Stimulated activated CD4-positive, alpha-beta T cell treated with anti-CD3 and anti-CD28 coated beads, Interleukin-1b, Interleukin-23, amount 100 ng/mL, for 24 hours (primary cell): ENCODE measurements at regions not wholly inside any gene's neighbourhood (a gene's known extent, or its start where the extent isn't known, plus 50 kb on each side); places are given as distances from the start of the nearest gene placed in this dataset.
A peak's percentile ranks its signal among the peaks of the same experiment; 100 is the strongest.

Experiments
- DNase-seq, 4 experiments: peaks; one replicate each; pipeline ENCODE4 v3.0.0-alpha.2; 2020; ENCODE audit warnings: low read depth in 4 of 4, low spot score in 1 of 4

DNA sequence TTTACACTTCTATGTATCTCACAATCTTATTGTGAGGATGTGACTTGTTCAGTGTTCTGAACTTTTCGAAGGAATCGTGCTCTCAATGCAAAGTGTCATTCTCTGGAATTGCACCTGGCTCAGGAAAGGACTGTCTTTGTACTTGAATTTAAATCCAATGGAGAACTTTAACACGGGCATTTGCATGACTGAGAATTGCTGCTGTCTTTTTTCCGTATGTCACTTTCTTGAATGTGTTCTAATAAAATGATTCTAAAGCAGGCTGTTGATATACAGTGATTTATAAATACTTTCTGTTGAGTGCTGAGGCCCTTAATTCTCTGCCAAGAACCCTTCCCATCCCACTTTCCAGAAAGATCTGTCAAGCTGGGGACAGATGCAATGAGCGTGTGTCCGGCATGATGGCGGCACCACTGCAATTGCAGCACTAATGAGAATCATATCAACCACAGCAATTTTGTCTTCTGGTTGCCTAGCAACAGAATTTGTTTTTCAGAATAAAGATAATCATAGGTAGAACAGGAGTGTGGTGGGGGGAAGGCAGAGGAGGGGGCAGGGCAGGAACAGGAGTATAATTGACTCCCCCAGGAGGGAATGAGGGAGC lies 210.6 kb upstream of the UMPS start:
- DNase-seq: no peak

DNA sequence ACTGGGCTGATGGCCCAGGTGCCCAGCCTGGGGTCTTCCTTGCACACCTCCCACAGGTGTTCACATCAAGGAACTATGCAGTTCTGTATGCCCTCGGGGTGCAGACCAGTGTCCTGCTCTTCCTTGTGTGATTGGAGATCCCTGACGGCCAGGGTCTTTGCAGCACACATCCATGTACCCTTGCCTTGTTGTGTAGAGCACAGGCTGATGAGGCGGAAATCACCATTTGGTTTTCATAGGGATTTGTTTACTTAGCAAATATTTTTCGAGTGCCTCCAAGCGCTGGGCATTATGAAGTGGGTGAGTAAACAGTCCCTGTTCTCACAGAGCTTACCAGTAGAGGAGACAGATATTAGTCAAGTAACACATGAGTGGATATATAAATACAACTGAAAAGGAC lies 209.3 kb upstream of the UMPS start:
- no peak for DNase-seq

DNA sequence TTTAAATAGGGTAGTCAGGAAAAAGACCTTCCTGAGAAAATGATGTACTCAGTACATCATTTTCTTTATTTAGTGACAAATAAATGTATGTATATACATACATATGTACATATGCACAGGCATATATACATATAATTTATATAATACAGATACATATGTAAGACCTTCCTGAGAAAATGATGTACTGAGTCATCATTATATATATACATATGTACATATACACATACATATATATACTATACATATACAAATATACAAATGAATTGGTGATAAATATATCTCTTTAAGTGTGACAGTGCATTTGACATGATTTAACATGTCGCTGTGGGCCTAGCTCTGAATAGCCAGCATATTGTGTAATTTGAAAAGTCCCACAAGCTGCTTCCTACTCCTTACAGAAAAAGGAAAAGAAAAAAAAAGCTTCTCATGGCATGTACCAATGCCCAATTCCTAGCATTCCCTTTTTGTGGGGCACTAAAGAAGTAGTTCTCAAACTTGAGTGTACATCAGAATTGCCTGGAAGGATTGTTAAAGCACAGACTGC lies 208.1 kb upstream of the UMPS start:
- DNase-seq: no peak

DNA sequence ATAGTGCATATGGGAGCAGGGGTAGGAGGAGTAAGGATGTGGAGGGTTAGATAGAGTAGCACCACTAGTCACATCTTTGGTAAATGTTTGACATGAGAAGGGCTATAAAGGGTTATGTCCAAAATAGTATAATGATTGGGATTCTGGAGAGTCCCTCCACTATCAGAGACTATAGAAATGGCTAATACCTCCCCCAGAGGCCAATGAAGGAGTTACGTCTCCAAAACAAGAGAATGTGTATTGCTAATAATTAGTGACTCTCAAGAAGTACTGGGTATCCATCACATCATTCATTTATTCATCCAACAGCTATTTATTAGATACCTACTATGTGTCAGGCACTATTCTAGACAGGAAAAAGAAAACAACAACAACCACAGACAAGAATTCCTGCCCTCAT lies 203.7 kb upstream of the UMPS start:
- DNase-seq: no peak

DNA sequence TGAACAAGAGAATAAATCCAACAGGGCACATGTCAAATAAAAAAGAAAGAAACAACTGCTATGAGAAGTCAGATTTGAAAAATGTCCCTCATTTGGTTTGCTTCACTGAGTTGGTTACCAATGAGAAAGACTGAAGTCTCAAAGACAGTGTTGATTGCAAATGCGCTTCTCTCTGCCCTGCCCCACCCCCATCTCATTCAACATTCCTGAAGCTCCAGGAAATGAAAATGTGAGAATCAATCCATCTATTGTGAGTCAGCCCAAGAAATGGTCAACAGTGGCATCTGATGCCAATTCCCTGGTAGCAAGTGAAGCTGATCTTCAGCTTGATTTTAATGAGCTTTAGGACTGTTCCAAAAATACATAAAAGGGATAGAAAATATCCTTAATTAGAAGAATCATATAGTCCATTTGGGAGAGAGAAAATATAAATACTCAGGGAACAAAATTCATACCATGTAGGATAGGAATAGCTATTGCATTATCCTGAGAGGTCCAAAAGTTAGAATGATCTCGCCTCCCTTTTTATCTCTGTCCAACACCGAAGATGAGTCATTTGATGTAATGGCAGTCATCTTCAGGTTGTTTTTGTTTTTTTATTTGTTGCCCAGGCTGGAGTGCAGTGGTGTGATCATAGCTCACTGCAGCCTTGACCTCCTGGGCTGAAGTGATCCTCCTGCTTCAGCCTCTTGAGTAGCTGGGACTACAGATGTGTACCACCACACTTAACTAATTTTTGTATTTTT lies 200.3 kb upstream of the UMPS start:
- DNase-seq: no peak

DNA sequence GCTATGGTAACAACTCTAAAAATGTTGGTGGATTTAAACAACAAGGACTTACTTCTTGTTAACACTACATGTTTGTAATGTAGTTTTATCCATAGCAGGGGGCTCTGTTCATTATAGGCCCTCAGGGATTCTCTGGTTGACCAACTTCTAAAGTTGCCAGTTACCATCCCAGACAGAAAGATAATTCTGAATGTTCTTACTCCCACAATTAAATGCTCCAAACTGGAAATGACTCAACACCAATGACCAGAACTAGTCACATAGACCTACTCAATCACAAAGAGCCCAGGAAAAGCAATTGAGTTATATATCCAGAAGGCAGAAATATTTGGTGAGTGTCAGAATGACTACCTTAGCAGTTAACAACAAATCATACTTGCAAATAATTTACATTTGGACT lies 199.3 kb upstream of the UMPS start:
- no peak for DNase-seq

DNA sequence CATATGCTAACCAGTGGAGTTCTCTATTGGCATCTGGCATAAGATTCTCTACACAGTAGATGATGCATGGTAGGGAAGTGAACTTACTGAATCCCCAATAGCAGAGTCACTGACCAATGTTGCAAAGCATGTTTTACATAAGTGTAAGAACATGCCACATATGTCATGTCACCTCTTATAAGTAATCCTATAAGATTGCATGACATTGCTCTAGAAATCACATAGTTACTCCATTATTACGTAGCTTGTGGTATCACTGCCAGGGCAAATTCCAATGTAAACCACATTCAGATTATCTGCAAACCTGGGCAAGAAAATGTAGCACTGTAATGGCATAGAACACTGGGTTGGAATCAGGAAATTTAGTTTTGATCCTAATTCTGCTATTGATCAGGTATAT lies 198.2 kb upstream of the UMPS start:
- DNase-seq: no peak

DNA sequence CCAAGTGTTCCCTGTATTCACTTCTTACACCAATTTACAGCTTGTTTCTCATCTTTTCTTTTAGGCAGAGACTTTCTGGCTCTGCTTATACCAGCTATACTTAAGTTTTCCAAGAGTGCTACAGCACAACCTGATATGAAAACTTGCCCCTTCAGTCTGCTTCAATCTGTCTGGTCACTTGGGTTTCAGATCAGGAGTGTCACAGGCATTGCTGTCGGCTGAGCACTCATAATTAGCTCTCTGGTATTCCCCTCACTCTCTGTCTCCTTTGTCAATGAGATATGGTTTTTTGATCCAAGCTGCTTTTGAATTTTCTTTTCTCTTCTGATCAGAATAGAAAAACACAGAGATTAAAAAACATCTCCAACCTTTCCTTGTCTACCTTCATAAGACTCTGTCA lies 194.9 kb upstream of the UMPS start:
- DNase-seq: no peak

DNA sequence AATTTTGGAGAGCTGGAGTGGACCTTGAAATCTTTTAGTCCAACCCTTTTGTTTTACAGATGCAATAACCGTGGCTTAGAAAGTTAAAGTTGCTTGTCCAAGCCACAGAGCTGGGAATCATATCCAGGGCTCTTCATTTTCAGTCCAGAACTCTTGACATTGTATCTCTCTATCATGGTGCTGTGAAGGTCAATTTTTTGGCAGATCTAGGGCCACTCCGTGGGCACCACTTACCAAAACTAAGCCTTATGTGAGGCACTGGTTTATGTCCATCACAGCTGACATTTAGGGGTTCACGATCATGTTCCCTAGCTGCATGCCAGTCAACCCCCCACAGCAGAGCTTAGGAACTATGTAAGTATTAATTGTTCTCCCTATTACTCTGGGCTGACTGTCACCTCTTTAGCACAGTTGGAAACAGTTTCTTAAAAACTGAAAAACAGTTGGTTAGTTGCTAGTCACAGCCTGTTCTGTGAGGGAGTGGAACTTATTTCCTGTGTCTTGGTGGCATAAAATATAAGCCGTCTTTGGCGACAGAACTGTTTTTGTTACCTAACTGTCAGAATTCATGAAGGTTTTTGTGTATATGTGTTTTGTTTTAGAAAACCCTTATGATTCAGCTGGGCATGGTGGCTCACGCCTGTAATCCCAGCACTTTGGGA lies 189.6 kb upstream of the UMPS start:
- DNase-seq: no peak

DNA sequence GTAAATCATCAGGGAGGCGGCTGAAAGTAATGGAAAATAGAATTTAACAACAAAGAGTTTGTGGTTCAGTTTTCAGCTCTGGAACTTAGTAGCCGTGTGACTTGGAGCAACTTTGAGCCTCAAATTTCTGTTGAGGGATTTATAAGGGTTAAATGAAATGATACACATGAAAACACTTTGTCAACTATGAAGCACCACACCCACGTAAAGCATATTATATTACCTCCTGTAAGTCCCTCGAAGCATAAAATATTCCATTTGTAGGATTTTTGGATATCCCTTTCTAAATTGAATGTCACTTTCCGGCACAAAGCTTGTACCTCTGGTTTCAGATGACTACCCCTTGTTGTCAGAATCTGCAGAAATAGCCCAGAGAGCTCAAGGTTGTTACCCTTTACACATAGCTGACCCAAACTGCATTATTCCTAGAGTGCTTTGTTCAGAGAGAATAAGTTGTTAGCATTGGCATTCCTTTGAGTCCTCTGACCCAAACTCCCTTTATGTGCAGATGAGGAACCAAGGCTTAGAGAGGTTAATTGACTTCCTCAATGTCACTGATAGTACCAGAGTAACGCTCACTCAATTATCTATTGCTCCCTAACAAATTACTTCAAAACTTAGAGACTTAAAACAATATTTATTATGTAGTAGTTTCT lies 187.9 kb upstream of the UMPS start:
- no peak for DNase-seq

DNA sequence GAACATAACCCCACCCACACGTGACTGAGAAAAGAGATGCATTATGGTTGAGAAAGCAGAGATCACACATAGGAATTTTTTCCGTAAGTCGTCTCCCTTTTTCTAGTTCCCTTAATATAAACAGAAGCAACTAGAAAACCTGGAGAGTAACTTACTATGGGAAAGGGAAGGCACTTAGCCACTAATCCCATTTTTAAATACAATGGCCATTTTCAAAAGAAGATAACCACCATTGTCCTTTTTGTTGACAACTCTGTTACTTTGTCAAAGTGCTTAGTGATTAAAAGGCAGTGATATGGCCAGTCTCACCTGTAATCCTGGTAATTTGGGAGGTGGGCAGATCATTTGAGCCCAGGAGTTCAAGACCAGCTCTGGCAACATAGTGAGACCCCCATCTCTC lies 184.4 kb upstream of the UMPS start:
- no peak for DNase-seq

DNA sequence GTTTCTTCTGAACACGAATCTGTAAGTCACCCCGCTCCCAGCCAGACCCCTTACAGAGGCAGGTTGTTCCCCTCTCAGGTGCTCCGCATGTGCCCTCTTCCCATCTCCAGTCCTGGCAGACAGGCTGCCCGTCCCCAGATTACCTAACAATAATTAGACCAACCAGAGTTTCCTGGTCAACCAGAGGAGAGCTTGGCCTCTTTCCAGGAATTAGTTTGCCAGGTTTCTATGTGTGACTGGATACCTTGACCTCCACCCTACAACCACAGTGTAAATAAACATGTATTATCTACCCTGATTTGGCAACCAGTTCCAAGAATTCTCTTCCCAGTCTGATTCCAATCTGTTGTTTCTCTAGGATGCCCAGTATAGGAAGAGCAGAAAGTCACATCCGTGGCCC lies 178.0 kb upstream of the UMPS start:
- DNase-seq: no peak

DNA sequence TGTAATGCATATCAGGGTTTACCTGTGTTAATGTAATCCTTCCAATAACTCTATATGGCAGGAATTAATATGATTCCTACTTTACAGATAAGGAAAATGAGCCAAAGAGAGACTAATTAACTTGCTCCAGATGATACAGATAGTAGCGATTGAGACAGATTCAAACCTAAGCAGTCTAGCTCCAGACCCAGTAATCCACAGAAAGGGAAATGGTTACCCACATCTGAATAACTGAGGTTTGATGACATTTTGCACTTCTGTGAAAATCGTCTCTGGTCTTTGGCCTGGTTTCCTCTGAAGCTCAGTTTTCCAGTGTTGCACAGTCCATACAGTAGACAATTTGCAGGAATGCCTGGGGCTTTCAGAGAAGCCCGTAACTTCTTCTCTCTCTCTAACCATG lies 177.1 kb upstream of the UMPS start:
- DNase-seq: no peak

DNA sequence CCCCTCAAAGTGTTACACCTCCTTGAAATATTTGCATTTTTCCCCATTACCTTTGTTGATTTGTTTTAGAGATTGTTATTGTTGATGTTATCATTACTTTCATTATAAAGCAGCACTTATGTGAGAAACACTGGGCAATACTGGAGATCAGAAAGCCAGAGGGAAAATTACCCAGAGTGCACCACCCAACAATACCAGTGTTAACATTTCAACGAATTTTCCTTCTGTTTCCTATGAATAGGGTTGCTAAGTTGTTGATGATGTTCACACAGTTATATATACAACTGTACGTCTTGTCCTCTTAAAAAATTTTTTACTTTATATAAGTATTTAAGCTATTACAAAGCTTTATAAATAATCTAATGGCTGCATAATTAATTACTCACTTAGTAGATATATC lies 173.6 kb upstream of the UMPS start:
- DNase-seq: no peak

DNA sequence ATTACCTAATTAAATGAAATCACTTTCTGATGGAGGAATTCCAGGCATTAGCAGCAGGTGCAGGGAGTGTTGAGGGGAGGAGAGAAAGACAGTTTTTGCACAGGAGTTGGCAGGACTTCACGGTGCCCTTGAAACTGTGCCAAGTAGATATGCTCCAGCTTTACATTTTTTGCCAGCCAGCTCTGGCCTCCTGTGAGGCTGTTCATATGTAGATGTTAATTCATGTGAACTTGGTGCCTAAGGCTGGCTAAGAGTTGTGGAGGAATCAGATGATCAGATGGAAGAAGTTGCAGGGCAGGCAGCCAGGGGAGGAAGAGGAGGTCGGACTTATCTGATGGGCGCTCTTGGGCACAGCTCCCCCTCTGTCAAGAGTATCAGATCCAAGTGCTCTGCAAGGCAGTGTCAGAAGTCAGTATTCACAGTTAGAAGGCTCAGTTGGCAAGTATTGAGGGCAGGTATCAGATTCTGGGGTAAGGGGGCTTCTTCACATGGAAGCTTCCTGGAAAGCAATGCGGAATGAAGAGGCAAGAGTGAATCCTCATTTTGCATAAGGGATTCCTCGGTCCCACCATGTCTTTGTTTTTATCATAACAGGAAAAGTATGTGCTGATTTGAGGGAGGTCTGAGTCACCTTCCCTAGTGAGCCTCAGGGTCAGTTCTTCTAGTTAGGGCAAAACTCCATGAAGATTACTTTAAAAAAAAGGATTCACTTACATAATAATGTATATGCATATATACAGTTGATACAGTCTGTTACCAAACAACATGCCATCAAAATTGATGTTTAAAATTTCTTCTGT lies 172.6 kb upstream of the UMPS start:
- no peak for DNase-seq

DNA sequence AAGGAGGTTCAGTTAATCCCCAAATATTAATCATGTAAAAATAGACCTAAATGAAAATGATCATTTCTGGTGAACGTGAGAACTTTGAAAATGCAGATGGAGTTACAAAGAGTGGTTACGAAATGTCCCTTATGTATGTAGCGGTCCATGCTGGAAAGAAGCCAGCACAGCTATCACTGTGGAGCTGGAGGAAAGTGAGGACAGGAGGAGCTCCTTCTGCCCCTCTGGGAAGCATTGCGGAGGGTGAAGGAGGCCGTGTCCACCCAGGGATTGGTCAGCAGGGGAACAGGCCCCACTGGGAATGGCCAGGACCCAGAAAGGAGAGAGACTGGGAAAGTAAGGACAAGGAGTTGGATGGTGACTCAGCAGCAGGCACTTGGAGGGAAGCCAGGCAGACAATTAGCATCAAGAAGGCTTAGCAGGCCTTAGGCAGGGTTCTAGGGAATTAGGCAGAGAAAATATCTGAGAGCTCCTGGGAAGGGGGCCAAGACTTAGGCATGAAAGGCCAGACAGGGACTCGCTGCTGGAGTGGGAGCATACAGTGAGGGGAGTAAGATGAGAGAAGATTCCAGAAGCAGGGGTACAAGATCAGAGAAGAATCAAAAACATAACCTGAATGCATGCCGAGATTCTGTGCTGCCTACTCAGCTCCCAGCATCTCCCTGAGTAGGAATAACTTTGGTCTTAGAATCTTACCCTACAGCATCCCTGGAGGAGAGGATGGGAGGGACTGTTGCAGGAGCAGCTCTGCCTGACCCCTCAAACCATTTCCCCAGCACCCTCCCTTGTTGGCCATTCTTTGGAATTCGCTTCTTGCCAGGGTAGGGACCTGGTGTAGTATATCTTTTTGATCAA lies 171.0 kb upstream of the UMPS start:
- no peak for DNase-seq

DNA sequence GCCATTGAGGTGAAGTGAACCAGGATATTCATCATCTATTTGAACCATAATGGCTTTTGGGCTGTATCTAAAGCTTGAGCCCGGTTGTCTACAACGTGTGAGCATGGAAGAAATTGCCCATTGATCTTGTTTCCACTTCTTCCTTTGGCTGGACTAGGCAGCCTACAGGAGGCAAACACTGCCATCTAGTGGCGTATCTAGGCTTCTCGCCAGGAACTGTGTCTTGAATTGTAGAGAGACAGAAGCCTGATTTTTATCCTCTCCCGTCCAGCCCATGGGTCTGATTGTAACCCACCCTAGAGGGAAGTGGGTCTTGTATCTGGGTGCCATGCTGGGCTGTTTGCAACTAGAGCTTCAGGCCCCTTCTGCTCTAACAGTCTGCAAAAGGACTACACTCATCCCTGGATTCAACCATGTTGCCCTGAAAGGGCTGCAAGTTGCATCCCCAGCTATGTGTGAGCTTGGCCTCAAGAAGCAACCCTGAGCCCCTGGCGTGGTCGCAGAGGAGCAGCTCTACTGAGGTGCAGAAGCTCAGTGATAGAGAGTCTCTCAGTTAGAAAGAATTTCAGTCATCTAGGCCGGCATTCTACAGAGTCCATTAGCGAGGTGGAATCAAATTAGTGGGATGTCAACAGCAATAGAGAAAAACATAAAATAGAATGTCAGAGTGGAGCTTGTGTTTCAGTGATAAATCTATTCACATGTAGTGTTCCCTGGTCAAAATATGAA lies 170.2 kb upstream of the UMPS start:
- peak; percentile 30 to 56 (median 32) for DNase-seq

DNA sequence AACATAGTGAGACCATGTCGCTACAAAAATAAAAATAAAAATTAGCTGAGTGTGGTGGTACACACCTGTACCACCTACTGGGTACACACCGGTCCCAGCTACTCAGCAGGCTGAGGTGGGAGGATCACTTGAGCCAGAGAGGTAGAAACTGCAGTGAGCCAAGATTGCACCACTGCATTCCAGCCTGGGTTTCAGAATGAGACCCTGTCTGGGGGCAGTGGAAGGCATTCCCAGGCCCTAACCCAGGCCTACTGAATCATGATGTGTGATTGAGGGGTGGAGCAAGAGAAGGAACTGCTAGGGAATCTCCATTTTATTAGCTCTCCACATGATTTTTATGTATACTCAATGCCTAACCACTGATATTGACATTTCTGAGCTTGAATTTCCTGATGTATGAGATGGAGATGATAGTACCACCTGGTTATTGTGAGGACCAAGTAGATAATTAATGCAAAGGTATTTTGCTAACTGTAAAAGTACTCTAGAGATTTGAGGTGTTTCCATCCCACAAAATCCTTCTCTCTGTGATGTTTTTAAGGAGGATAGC lies 169.5 kb upstream of the UMPS start:
- DNase-seq: no peak

DNA sequence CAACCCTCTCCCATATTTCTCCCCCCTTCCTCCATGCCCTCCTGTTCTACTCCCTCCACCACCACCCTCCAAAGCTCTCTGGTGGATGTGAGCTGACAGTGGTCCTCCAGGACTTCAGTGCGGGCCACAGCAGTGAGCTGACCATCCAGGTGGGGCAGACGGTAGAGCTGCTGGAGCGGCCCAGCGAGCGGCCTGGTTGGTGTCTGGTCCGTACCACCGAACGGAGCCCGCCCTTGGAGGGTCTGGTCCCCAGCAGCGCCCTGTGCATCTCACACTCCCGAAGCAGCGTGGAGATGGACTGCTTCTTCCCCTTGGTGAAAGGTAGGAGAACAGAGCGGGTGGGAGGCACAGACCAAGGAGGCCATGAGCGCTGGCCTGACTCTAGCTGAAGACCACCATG lies 167.5 kb upstream of the UMPS start:
- DNase-seq: no peak
